Eye (tissue), 1 donor: ENCODE measurements at regions not wholly inside any gene's neighbourhood (a gene's known extent, or its start where the extent isn't known, plus 50 kb on each side); places are given as distances from the start of the nearest gene placed in this dataset.

Experiments used
- DNase-seq: peaks from one replicate; pipeline ENCODE4 v3.0.0-alpha.2; 2015

DNA sequence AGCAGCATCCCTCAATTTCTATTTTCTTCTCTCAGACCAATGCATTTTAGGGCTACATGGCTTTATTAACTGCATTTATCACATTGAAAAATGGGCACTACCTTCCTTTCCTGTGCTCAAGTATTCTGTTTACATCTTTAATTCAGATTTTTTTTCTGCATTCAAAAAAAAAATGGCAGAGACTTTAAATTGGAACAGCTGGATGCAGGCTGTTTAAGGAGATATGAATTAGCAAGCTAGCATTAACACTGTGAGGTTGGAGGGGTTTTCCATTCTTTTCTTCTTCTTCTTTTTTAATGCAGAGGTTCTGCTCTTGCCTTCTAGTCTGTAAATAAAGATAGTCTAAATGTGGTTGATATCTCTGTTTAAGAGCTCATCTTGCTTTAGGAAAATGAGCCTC is 242.9 kb upstream of the RBFOX1 start:
- no peak for DNase-seq

DNA sequence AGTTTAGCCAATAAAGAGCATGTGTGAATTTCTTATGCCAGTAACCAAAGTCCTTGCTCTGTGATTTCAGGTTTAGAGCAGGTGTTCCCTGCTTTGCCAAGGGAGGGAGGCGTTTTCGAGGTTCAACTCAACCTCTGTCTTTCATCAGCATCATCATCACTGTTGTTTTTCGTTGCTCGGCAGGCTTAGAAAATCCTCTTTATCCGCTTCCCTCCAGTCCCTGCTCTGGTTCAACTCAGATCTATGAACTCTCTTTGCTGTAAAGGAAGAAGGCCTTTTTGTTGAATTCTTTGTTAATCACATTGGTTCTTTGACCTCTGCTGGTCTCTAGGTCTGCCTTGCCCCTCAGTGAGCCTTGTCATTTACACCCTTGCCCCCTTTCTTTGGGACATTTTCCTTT is 243.9 kb upstream of the RBFOX1 start:
- no peak for DNase-seq

DNA sequence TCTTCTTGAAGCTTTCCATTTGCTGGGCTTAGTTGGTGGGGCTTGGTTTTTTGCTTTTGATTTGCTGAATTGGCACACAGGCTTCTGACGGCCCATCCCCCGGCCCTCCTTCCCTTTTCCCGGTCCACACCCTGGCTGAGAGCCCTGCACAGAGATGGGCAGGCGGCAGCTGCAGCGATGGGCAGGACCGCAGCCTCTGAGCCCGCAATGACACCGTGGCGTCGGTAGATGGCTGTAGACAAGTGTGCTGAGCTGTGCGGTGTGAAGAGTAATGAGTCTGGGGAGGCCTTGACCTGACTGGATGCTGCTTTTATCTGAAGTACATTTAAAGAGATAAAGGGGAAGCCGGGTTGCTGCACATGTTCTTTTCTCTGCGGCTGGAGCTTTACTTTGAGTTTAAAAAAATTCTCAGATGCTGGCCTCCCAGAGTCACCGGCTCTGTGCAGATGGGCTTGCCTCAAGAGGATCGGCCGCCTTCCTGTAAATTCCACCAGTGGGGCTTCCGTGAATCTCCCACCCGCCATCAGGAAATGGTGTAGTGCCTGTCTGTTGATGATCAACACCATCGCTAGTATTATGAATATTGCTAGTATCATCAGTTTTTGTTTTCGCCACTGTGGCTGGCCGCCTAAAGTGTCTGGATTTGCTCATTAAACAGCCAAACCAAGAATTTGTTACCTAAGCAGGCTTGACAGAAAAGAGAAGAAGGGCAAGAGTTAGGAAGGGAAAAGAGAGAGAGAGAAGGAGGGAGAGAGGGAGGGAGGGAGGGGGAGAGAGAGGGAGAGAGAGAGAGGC is 245.6 kb upstream of the RBFOX1 start:
- DNase-seq: peak; percentile 80

DNA sequence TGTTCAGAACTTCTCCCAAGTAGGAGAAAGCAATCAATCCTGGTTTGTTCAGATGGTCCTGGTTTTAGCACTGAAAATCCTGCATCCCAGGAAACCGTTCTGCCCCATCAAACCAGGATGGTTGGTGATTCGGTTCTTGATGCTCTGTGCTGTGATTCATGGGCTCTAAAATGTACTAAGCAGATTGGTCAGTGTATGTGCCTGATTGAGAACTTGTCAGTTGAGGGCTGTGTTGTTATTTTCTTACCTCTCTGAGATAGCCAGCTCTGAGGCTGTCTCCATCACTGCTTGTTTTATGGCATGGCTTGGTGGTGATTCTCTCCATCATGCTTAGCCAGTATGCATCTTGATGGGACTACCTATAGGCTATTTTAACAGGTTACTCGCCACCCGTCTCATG is 246.9 kb upstream of the RBFOX1 start:
- no peak for DNase-seq

DNA sequence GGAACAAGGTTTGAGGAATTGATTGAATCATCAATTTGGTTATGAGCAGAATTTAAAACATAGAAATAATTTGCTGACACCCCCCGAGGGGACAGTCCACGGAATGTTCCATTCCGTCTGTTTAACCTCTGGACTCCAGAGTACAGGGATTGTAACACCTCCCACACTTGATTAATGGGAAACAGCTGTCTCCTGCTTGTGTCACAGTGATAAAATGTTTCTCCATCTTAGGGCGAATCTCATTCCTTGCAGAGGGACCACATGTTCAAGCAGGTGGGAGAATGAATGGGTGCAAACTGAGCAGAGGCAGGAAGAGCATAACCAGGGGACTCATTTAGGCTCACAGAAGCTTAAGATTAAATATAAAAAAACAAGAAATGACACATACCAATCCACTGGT is 249.5 kb upstream of the RBFOX1 start:
- no peak for DNase-seq

DNA sequence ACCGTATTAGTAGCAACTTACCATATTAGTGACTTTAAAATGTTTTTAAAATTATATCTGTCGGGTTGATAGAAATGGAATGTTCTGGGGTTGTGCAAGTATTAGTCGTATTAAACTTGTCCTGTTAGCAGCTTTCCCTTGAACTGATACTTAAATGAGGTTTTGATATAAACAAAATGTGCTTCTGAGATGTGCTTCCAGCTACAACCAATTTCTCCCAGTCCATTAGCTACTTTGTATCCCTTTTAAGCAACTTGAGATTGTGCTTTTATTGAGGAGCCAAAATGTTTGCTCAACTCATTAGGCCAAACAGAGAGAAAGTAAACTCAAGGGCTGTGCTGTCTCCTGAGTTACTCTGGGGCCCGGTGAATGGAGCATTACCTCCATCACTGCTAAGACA is 255.0 kb upstream of the RBFOX1 start:
- DNase-seq: no peak

DNA sequence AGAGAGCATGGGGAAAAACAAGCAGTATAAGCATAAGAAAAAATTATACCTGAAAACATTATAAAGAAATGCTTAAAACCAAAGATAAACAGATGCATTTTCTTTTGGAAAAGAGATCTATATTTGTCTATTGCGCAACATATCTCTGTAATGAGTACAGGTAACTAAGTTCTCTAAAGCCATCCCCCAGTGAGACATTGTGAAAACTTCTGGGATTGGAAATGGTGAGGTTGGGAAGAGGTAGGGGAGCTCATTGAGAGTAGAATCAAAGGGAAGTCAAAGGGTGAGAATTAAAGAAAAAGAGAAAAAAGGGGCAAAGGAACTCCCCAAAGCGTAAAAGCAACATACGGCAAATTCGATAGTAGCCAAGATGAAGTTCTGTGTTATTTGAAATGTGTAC is 257.9 kb upstream of the RBFOX1 start:
- no peak for DNase-seq

DNA sequence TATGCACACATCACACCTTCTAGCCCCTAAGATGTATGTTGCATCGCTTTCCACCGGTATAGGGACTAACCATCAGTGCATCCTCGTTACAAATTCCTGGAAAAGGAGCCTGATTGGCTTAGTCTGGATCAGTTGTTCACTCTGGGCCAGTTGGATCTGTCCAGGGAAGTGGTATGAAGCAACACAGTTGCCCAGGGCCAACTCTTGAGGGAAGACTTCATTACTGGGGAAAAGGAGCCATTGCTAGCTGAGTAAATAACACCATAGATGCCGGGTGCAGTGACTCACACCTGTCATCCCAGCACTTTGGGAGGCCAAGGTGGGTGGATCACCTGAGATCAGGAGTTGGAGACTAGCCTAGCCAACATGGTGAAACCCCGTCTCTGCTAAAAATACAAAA is 275.2 kb upstream of the RBFOX1 start:
- DNase-seq: no peak

DNA sequence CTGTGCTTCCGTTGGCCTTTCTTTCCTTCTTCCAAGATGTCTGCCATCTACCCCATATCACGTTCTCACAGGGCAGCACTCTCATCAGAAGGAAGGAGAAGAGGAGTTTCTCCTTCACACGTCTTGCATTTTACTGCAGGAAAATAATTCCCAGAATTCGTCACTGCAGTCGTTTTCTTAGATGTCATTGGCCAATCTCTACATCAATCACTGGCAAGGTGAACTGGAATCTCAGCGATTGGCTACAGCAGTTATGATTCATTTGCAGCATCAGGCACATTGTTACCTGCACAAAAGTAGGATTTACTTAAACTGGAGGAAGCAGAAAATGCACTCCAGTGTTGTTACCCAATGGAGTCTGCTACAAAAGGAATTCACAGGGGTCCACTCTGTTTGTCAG is 277.2 kb upstream of the RBFOX1 start:
- DNase-seq: no peak

DNA sequence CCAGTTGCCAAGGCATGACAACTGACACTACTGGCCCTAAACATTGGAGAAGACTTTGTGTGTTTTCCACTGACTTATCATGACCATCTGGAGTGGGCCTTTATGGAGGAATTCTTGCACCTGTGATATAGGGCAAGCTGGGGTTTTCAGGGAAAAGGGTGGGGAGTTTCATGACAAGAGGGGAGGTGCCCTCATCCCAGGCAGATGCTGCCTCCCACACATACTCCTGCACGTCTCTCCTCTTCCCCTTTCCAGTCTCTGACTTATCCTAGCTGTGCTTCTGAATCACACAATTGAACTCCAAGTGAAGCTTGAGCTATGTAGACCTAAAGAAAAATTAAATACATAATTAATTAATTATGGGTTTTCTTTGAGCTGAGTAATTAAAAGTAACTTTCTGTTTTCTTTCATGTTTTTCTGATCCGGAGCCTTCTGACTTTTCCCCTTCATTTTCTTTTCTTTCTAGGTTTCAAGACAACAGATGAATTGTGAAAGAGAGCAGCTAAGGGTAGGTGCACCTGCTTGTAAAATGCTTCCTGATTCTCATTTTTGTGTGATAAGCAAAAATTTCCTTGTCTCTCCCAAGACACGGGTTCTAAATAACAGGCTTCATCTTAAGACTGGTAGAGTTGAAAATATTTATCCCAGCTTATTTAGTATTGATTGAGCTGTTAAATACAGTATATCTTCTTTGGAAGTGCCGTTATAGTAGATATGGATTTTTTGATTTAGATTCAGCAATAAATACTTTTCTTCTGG is 280.9 kb upstream of the RBFOX1 start:
- DNase-seq: no peak

DNA sequence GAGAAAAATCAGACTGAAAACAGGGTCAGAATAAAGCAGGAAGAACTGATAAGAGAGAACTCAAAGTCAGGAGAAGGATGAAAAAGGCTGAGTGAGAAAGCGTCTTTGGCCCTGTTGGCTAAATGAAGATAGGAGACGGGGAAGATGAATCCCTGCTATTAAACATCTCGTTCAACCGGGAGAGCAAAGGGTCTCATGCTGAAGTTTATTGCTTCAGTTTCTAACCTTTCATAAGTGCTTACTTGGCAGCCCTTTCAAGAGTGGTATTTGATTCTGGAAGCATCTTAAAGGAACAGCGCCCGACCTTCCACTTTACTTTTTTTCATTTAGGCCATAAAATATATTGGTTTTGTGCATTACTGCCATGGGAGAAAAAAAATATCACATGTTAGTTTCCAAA is 288.3 kb upstream of the RBFOX1 start:
- DNase-seq: no peak

DNA sequence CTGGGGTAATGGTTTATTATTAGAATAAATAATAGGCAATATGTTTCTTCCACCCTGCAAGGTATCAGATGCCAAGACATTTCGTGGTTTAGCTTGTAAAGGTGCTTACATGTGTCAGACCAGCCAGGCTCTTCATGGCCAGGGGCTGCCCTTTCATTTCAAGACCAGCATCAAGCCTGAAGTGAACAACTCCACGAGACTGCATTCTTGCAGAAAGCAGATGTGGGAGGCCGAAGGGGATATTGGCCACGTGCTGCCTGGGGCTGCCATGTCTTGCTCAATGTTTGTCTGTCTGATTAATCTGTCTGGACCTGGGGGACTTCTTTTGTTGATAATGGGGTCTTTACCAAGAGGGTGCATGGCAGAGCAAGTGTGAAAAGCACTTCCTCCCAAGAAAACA is 294.2 kb upstream of the RBFOX1 start:
- no peak for DNase-seq

DNA sequence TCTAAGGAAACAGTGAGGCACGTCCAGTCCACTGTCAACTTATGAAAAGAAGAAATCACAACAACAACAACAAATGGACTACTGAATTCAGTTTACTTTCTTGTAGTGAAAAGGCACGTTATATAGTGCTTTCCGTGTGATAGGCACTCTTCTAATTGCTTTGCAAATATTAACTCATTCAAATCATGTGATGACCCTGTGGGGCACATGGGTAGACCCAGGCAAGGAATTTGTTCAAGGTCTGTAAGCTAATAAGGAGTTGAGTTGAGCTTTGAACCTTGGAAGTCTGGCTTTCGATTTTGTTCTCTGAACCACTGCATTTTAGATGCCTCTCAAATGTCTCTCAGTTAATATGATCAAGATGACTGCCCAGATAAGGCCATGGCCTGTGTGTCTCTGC is 295.1 kb upstream of the RBFOX1 start:
- DNase-seq: no peak

DNA sequence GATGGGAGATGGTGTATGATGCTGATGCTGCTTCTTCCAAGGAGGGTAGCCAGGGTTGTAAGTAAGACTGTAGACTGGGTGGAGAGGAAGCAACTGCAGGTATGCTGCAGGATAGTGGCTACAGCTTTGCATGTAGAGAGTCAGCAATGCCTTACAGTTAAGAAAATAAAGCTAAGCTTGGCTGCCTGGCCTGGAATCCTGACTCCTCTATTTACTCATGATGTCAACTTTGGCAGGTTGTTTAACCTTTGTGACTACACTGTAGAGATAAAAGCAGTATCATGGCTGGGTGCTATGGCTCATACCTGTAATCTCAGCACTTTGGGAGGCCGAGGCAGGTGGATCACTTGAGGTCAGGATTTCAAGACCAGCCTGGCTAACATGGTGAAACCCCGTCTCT is 301.6 kb upstream of the RBFOX1 start:
- DNase-seq: no peak

DNA sequence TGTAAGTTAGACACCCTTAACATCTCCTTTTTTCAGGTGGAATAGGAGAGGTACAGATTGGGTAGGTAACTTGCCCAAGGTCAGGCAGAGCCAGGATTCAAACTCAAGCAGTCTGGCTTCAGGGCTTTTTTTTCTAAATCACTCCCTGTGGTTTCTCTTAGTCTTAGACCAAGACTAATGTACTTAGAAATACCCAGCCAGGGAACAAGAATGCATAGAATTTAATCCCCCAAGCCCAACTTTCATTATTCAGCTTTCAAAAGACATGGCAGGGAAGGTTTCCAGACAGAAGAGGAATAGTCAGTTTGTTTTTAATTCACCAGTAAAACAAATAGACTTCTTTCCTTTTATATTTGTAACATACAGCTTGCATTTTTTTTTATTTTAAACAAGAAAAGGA is 305.2 kb upstream of the RBFOX1 start:
- no peak for DNase-seq

DNA sequence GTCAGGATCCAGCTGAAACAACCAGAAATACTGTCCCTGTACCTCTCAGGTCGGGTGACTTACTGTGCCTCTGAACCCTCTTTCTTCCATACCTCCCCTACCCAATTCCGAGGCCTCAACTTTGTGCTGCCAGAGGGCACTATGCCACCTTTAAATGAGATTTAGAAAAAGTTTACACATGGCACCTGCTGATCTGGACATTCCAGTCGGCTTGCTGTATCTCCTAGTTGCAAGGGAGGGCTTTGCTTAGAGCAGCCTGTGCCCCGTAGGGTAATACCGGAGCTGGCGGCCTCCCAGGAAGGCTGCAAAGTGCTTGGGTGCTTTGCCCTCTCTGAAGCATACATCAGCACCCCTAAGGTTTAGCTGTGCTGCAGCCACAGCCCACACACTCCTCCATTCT is 306.0 kb upstream of the RBFOX1 start:
- no peak for DNase-seq

DNA sequence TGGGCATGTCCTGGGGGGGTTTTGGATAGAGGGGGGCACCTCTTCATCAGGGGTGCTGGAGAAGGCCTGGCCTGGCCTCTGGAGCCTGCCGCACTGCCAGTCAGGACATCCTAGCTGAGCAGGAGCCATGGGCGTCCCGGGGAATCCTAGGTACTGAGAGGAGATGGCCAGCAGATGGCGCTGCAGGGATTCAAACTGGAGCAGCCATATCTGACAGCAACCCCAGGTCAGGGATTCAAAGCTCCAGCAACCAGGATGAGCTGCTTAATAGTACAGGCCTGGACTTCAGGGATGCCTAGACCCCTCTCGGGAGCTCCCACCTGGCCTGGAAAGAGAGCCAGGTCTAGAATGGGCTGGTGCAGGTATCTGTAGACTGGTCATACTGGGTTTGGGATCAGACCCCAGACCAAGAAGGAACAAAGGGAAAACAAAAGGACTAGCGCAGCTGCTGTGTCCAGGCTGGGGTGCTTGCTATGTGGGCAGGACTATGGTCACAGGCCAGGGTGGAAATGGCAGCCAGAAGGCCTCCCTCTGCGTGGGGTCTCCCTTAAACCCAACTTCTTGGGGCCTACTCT is 306.9 kb upstream of the RBFOX1 start:
- peak; percentile 94 for DNase-seq

DNA sequence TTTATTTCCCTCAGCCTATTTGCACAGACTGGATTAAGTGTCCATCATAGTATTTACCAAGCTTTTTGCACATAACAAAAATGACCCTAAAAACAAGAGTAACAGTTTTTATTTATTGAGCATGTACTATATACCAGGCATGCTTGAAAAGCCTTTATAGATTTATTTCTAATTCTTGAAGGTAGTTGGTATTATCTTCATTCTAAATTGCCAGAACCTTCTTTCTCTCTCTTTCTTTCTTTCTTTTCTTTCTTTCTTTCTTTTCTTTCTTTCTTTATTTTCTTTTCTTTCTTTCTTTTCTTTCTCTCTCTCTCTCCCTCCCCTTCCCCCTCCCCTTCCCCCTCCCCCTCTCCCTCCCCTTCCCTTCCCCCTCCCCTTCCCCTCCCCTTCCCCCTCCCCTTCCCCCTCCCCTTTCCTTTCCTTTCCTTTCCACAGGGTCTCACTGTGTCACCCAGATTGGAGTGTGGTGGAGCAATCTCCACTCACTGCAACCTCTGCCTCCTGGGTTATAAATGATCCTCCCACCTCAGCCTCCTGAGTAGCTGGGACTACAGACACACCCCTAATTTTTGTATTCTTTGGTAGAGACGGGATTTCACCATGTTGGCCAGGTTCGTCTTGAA is 310.9 kb upstream of the RBFOX1 start:
- DNase-seq: no peak

DNA sequence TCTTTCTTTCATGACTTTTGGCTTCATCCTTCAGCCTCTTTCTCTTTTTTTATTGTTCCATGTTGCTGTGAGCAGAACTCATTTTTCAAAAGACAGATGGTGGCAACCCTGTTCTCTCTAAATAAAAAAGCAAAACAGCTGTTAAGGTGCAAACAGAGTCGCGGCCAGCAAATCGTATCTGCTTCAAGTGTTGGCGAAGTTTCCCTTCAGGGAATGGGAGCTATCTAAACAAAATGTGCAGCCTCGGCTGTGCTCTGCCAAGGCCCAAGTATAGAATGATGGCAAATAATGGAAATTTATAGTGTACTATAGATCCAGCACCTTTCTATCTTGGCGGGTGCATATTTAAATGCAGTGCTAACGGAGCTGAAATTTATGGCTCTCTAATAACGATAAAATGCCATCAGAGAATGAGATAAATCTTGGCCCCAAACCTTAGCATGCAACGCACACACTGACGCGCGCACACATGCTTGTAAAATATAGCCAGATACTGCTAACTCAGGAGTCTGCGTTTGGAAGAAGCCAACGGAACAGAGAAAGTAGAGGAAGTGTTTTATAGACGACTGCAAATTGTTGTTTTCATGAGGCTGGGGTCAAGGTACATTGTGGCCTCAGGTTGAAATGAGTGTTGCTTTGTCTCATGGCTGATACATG is 315.5 kb upstream of the RBFOX1 start:
- no peak for DNase-seq

DNA sequence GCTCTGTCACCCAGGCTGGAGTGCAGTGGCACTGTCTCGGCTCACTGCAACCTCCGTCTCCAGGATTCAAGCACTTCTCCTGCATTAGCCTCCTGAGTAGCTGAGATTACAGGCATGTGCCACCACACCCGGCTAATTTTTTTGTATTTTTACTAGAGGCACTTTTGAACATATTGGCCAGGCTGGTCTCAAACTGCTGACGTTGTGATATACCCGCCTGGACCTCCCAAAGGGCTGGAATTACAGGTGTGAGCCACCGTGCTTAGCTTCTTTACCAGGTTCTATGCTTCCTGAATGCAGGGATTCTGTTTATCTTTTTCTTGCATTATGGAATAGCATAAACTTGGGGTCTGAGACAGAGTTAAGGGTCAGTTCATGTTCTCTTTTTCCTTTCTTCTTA is 317.9 kb upstream of the RBFOX1 start:
- DNase-seq: no peak

DNA sequence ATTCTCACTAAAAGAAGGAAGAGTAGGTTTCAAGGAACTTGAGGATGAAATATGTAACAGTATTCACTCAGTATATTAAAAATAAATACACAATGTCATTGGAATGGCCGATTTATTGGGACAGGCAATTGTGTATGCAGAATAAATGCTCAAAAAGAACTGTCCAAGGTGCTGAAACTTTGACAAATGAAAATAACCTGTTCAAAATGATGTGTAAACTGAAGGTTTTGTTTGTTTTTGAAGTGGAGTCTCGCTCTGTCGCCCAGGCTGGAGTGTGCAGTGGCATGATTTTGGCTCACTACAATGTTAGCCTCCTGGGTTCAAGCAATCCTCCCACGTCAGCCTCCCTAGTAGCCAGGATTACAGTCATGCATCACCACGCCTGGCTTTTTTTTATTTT is 318.7 kb upstream of the RBFOX1 start:
- DNase-seq: peak; percentile 75

DNA sequence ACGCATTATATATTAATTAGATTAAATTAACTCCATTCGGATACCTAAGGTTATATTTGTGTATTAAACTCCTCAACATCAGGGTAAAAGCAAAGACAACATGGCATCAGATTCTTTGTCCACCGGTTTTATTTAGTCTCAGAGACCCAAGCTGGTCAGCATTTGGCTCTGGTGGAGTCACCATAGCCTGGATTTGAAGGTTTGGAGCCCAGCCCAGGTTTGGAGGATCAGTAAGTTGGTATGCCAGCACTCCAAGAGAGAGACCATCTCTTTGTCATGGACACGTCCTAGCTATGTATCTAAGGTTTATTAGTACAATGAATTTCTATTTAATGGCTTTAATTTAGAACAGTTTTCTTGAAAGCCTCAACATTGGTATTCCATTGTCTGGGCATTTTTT is 328.4 kb upstream of the RBFOX1 start:
- no peak for DNase-seq

DNA sequence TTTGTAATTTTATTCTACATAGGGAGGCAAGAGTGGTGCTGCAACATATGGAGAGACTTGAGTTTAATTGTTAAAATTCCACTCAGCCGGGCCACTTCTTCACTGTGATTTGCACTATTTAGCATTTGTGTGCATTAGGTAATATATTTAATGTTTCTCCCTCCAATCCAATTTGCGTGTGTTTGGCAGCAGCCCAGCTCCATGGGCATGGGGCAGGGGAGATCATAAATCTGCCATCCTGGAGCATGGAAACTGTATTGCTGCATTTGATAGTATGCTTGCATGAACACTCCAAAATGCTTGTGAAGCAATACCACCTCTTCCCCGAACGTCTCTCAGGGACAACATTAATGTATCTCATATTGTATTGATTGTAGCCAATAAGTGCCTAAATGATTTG is 339.1 kb upstream of the RBFOX1 start:
- DNase-seq: peak; percentile 25
